Upper lobe of left lung (tissue), 6 donors: ENCODE measurements at regions not wholly inside any gene's neighbourhood (a gene's known extent, or its start where the extent isn't known, plus 50 kb on each side); places are given as distances from the start of the nearest gene placed in this dataset.
A peak's percentile ranks its signal among the peaks of the same experiment; 100 is the strongest.

ENCODE experiments used
- ATAC-seq, 2 donors: fragments of 200-7000 bp; cut with Tn5 transposase; one replicate each; pipeline ENCODE4 v1.9.1; 2022; ENCODE audit warnings: mild to moderate bottlenecking in 2 of 2, moderate library complexity in 2 of 2; ENCODE audit not compliant: low FRiP score in 2 of 2
- DNase-seq, 2 donors: peaks; one replicate each; pipeline ENCODE4 v3.0.0-alpha.2; 2019 to 2020
- H3K27ac ChIP-seq, 4 donors: fragments of 200-600 bp; sonication (generic); one replicate each; pipeline ENCODE4 v1.5.1; 2016 to 2019
- H3K27me3 ChIP-seq, 4 donors: fragments of 200-600 bp; sonication (generic); one replicate each; pipeline ENCODE4 v1.5.1; 2017 to 2019
- H3K36me3 ChIP-seq, 4 donors: fragments of 200-600 bp; sonication (generic); one replicate each; pipeline ENCODE4 v1.5.1; 2016 to 2019
- H3K4me1 ChIP-seq, 4 donors: fragments of 200-600 bp; sonication (generic); one replicate each; pipeline ENCODE4 v1.5.1; 2018 to 2019
- H3K4me3 ChIP-seq, 4 donors: fragments of 200-600 bp; sonication (generic); one replicate each; pipeline ENCODE4 v1.5.1; 2017 to 2019; ENCODE audit warnings: mild to moderate bottlenecking in 2 of 4, moderate library complexity in 1 of 4
- H3K9me3 ChIP-seq, 4 donors: fragments of 200-600 bp; sonication (generic); one replicate each; pipeline ENCODE4 v1.5.1; 2018 to 2019
- CTCF ChIP-seq, 6 experiments: fragments of 450-650 bp in 4 of 6; fragments of 200-600 bp in 2 of 6; sonication (generic) in 2 of 6; IDR thresholded peaks; one replicate each; pipeline ENCODE4 v1.5.1; 2016 to 2019; ENCODE audit warnings: antibody characterized with exemption in 6 of 6
- EP300 ChIP-seq, 4 donors: sonication (generic); formaldehyde crosslinking; IDR thresholded peaks; one replicate each; pipeline ENCODE4 v1.5.1; 2017; ENCODE audit warnings: antibody characterized with exemption in 4 of 4, control low read depth in 2 of 4
- POLR2A ChIP-seq, 4 donors: fragments of 450-650 bp; IDR thresholded peaks; one replicate each; pipeline ENCODE4 v1.5.1; 2016 to 2017; ENCODE audit warnings: antibody characterized with exemption in 4 of 4, mild to moderate bottlenecking in 2 of 4
- POLR2AphosphoS5 ChIP-seq, 2 donors: sonication (generic); formaldehyde crosslinking; IDR thresholded peaks; one replicate each; pipeline ENCODE4 v1.5.1; 2017; ENCODE audit warnings: antibody characterized with exemption in 2 of 2
- WGBS, 2 donors: methylation state at CpG; one replicate each; pipeline ENCODE4 v1.1.5; 2017 to 2018; 5-methylcytosine and 5-hydroxymethylcytosine counted together
- donor health status: DM: no; HTN: no; CAD: no; lungs with moderate emphysema.
- donor health status: DM: no; HTN: yes; CAD: no; lungs with severe emphysema.

GRCh38 chr6:139923964-139924475 lies 549.6 kb upstream of the CITED2 start:
- Histone ChIP-seq H3K9me3 (no peaks in the 10 kb centered on the region), H3K4me3 (no peak overlapping the region), H3K27ac (no peak overlapping the region), H3K4me1 (peaks cover 0 to 4% (median 1%) of the 10 kb centered on the region in 4 donors), H3K36me3 (no peaks in the 10 kb centered on the region), H3K27me3 (no peaks in the 10 kb centered on the region)
- no peak for ATAC-seq
- DNase-seq, result no peak
- 83 to 94% methylated on average over 5 of the region's 5 CpGs for WGBS, 2 donors
- no peak for TF ChIP-seq POLR2AphosphoS5 (IDR thresholded peaks at IDR 0.05)
- no peak for TF ChIP-seq CTCF (IDR thresholded peaks at IDR 0.05)
- TF ChIP-seq EP300 (IDR thresholded peaks at IDR 0.05), result no peak
- no peak for TF ChIP-seq POLR2A (IDR thresholded peaks at IDR 0.05)

- H3K36me3 ChIP-seq, result no peaks in the 10 kb centered on the region
- H3K27me3 ChIP-seq, result no peaks in the 10 kb centered on the region
- no peak for TF ChIP-seq EP300 (IDR thresholded peaks at IDR 0.05)
- no peak for TF ChIP-seq POLR2AphosphoS5 (IDR thresholded peaks at IDR 0.05)
- no peak for TF ChIP-seq POLR2A (IDR thresholded peaks at IDR 0.05)
- no peak for TF ChIP-seq CTCF (IDR thresholded peaks at IDR 0.05)
- WGBS, 2 donors, result 88 to 94% methylated on average over 4 of the region's 4 CpGs
- no peak overlapping the region for H3K27ac ChIP-seq
- no peak overlapping the region for H3K4me3 ChIP-seq
- no peaks in the 10 kb centered on the region for H3K9me3 ChIP-seq
- DNase-seq (no peak), ATAC-seq (no peak)
- peaks cover 0 to 4% (median 1%) of the 10 kb centered on the region in 4 donors for H3K4me1 ChIP-seq
These were observed 547.8 kb upstream of the CITED2 start for GRCh38 chr6:139922236-139922635.

- Histone ChIP-seq H3K9me3 (no peaks in the 10 kb centered on the region), H3K4me3 (no peak overlapping the region), H3K27ac (no peak overlapping the region), H3K27me3 (no peaks in the 10 kb centered on the region), H3K36me3 (no peaks in the 10 kb centered on the region), H3K4me1 (peaks cover 0 to 4% (median 1%) of the 10 kb centered on the region in 4 donors)
- no peak for TF ChIP-seq POLR2AphosphoS5 (IDR thresholded peaks at IDR 0.05)
- TF ChIP-seq POLR2A (IDR thresholded peaks at IDR 0.05), result no peak
- no peak for TF ChIP-seq CTCF (IDR thresholded peaks at IDR 0.05)
- TF ChIP-seq EP300 (IDR thresholded peaks at IDR 0.05), result no peak
- WGBS, 2 donors, result 57 to 67% methylated on average over 2 of the region's 2 CpGs
- ATAC-seq (no peak), DNase-seq (no peak)
These were observed 546.3 kb upstream of the CITED2 start for GRCh38 chr6:139920776-139921100.

- H3K27ac ChIP-seq, result peak overlapping the region in 2 of 4 donors; percentile 26 to 36
- 39 to 40% methylated on average over 7 of the region's 7 CpGs for WGBS, 2 donors
- DNase-seq (no peak), ATAC-seq (peak in 1 of 2 donors; percentile 76)
- H3K27me3 ChIP-seq, result no peaks in the 10 kb centered on the region
- peaks cover 0 to 4% (median 1%) of the 10 kb centered on the region in 4 donors for H3K4me1 ChIP-seq
- H3K36me3 ChIP-seq, result no peaks in the 10 kb centered on the region
- no peak overlapping the region for H3K4me3 ChIP-seq
- H3K9me3 ChIP-seq, result no peaks in the 10 kb centered on the region
- TF ChIP-seq POLR2A (IDR thresholded peaks at IDR 0.05) (no peak), POLR2AphosphoS5 (IDR thresholded peaks at IDR 0.05) (no peak), EP300 (IDR thresholded peaks at IDR 0.05) (no peak), CTCF (IDR thresholded peaks at IDR 0.05) (no peak)
These were observed 545.8 kb upstream of the CITED2 start for GRCh38 chr6:139920027-139920775.
